GM10266 (cell line): ENCODE measurements at regions not wholly inside any gene's neighbourhood (a gene's known extent, or its start where the extent isn't known, plus 50 kb on each side); places are given as distances from the start of the nearest gene placed in this dataset.

ENCODE experiments used
- DNase-seq: peaks from one replicate; pipeline ENCODE4 v3.0.0; 2012; ENCODE audit errors: extremely low spot score
- TF ChIP-seq, protein P1 (sequence below): IDR thresholded peaks from 2 replicates; pipeline ENCODE4 v1.5.1; 2012; ENCODE audit warnings: mild to moderate bottlenecking, low read depth; ENCODE audit not compliant: control insufficient read depth, insufficient read depth; ENCODE audit errors: missing control alignments

DNA sequence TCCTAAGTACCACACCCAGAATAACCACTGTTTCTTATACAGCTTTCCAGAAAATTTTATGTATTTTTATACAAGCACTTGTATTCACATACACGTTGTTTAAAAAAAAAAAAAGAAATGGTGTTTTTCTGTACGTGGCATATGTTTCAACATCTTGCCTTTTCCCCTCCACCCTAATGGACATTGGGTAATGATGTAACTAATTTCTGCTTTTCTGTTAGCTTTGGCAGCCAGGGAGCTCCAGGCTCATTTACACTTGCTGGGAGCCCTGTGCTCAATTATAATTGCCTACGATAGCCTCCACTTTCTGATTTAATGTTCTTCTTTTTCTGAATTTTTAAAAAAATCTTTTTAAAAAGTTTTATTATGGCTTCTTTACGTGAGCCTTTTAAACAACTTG, 352.4 kb downstream of the UTRN start:
- TF ChIP-seq, protein P1, sequence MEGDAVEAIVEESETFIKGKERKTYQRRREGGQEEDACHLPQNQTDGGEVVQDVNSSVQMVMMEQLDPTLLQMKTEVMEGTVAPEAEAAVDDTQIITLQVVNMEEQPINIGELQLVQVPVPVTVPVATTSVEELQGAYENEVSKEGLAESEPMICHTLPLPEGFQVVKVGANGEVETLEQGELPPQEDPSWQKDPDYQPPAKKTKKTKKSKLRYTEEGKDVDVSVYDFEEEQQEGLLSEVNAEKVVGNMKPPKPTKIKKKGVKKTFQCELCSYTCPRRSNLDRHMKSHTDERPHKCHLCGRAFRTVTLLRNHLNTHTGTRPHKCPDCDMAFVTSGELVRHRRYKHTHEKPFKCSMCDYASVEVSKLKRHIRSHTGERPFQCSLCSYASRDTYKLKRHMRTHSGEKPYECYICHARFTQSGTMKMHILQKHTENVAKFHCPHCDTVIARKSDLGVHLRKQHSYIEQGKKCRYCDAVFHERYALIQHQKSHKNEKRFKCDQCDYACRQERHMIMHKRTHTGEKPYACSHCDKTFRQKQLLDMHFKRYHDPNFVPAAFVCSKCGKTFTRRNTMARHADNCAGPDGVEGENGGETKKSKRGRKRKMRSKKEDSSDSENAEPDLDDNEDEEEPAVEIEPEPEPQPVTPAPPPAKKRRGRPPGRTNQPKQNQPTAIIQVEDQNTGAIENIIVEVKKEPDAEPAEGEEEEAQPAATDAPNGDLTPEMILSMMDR, result no peak
- no peak for DNase-seq

DNA sequence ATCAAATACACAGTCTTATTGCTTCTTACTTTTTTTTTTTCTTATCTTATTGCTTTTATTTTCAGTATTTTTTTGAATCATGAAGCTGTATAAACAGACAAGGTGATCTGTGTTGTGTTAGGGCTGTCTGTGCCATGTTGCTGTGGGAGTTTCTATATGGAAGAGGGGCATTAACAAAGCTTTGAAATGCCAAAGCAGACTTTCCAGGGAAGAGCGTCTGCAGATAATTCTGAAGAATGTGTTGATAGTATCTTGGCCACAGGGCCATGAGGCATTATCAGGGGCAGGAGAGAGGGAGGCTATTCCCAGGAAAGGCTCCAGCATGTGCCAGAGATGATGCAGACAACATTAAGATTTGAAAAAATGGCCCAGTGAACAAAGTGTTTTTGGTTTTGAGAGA, 354.5 kb downstream of the UTRN start:
- DNase-seq, result no peak
- TF ChIP-seq, protein P1, result no peak

DNA sequence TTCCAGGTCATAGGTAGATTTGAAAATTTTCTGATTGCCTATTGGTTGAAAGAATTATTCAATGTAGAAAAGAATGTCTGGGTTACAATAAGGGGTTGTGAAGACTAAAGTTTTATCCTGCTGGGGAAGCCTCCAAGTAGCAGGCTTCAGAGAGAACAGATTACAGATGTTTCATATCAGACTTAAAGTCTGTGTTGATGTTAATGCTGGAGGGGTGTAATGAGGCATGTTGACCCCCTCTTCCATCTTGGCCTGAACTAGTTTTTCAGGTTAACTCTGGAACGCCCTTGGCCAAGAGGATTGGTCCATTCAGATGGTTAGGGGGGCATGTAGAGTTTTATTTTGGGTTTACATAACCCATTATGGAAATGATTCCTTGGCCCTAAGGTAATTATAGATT, 356.2 kb downstream of the UTRN start:
- TF ChIP-seq, protein P1, result no peak
- DNase-seq, result no peak

DNA sequence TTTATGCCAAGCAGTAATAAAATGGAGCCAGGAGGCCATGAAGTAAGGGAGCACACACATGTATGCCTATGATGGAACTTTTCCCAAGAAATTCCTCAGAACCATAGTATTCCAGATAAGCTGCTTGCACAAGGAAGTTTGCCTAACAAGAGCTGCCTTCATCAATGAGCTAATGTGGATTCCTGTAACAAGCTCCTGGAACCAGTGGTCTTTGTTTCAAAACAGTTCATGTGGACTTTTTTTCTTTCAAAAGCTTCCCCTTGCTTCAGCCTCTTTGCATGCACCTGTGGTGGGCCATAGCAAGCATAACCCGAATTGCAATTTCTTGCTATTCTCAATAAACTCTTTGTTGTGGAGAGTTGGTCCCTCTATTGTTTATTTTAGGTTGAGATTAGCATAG, 359.6 kb downstream of the UTRN start:
- TF ChIP-seq, protein P1, result no peak
- DNase-seq, result no peak

DNA sequence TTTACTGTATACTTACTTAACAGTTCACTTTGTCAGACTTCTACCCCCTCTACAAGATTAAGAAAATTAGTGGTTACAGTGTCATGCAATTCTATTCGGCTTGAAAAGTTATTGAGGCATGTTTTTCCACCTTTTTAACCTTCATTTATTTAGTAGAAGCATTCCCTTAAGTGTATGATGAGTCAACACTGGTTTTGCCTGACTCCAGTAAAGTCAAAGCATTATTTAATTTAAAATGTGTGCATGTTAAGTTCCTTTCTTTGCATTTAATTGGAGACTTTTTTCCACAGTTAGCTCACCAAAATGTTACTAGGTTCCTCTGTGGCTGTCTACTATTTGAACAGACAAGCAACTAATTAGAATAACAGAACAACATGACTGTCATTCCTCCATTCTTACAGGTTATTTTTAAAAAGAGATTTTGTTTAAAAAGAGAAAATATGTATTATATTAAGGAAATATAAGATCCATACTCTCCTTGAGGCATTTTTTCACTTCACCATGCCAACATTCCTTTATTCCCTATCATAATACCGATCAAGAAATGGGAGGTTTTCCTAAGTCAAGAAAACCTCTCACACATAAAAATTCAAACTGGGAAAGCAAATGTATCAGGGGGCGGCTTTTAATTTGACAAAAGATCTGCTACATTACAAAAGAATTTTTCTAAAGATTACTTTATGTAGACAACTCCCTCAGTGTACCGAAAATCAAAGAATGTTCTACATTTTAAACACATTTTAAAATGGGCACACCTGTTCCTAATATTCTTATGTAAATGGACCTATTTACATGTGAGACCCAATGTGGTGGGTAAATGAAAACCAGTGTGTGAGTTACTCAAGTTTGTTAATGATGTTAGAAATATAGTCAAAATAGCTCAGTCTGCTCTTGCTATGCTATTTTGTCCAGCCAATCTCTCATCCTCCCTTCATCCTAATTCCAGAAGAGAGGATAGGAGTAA, 361.2 kb downstream of the UTRN start:
- DNase-seq, result no peak
- TF ChIP-seq, protein P1, result no peak

DNA sequence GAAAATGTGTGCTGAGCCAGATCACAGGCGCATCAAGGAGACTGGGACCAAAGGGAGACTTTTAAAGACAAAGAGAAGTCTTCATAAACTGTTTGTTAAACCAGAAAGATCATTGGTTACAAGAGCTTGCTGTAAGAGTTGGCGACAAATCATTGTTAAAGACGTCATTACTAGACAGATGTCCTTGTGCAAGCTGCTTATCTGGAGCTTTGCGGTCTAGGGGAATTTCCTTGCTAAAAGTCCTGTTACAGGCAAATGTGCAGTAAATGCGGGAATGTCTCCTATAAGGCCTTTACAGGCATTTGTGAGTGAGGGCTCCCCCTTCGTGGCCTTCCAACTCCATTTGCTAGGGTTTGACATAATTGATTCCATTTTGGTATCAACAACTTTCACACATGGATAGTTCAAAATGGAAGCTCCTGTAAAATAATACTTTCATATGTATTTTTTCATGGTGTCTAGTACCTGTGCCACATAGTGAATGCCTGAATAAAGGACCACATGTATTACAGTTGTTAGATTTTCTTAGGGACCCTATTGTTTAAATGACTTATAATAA, 362.4 kb downstream of the UTRN start:
- TF ChIP-seq, protein P1, result no peak
- no peak for DNase-seq
